ENCODE measurements at regions not wholly inside any gene's neighbourhood (a gene's known extent, or its start where the extent isn't known, plus 50 kb on each side); places are given as distances from the start of the nearest gene placed in this dataset.
"Not testable (repeated sequence)": the region's sequence is repeated elsewhere in the genome, so short reads cannot be mapped to it uniquely, and the experiment has no call there.

- no peaks in the 10 kb centered on the region for H3K36me3 ChIP-seq (ENCODE audit: control insufficient read depth, insufficient read depth, low read length)
- H3K9me3 ChIP-seq (ENCODE audit: control insufficient read depth, low read length): no peaks in the 10 kb centered on the region
- WGBS, 2 experiments (ENCODE audit: insufficient coverage in 2 of 2): 43 to 75% methylated on average over 1 of the region's 2 CpGs
- no peak overlapping the region for H3K4me3 ChIP-seq (ENCODE audit: extremely low read depth, insufficient read depth, low read length, poor library complexity, severe bottlenecking)
- no peak overlapping the region for H3K27ac ChIP-seq (ENCODE audit: low read depth, low read length, severe bottlenecking)
- no peaks in the 10 kb centered on the region for H3K4me1 ChIP-seq (ENCODE audit: control insufficient read depth, insufficient read depth, low read length, poor library complexity, severe bottlenecking)
Observed at GRCh38 chr5:163245584-163245983, 191.8 kb upstream of the CCNG1 start.

- no peak overlapping the region for H3K27ac ChIP-seq (ENCODE audit: low read depth, low read length, severe bottlenecking)
Observed at GRCh38 chr5:163248333-163248732, 189.1 kb upstream of the CCNG1 start.

GRCh38 chr5:163248871-163249270, 188.5 kb upstream of the CCNG1 start:
- WGBS, 2 experiments (ENCODE audit: insufficient coverage in 2 of 2): 50 to 86% methylated on average over 1 of the region's 4 CpGs
- H3K4me3 ChIP-seq (ENCODE audit: extremely low read depth, insufficient read depth, low read length, poor library complexity, severe bottlenecking): no peak overlapping the region
- no peak overlapping the region for H3K27ac ChIP-seq (ENCODE audit: low read depth, low read length, severe bottlenecking)
- H3K36me3 ChIP-seq (ENCODE audit: control insufficient read depth, insufficient read depth, low read length): no peaks in the 10 kb centered on the region
- H3K4me1 ChIP-seq (ENCODE audit: control insufficient read depth, insufficient read depth, low read length, poor library complexity, severe bottlenecking): no peaks in the 10 kb centered on the region
- H3K9me3 ChIP-seq (ENCODE audit: control insufficient read depth, low read length): no peaks in the 10 kb centered on the region

More at GRCh38 chr5:163248333-163248732, 189.1 kb upstream of the CCNG1 start:
- WGBS, 2 experiments (ENCODE audit: insufficient coverage in 2 of 2): 91 to 93% methylated on average over 2 of the region's 2 CpGs
- no peaks in the 10 kb centered on the region for H3K4me1 ChIP-seq (ENCODE audit: control insufficient read depth, insufficient read depth, low read length, poor library complexity, severe bottlenecking)
- H3K4me3 ChIP-seq (ENCODE audit: extremely low read depth, insufficient read depth, low read length, poor library complexity, severe bottlenecking): no peak overlapping the region
- H3K36me3 ChIP-seq (ENCODE audit: control insufficient read depth, insufficient read depth, low read length): no peaks in the 10 kb centered on the region
- no peaks in the 10 kb centered on the region for H3K9me3 ChIP-seq (ENCODE audit: control insufficient read depth, low read length)

GRCh38 chr5:163252950-163253349, 184.4 kb upstream of the CCNG1 start:
- H3K9me3 ChIP-seq (ENCODE audit: control insufficient read depth, low read length): no peaks in the 10 kb centered on the region
- no peaks in the 10 kb centered on the region for H3K36me3 ChIP-seq (ENCODE audit: control insufficient read depth, insufficient read depth, low read length)
- WGBS, 2 experiments (ENCODE audit: insufficient coverage in 2 of 2): 73 to 81% methylated on average over 4 to 5 of the region's 5 CpGs

GRCh38 chr5:163259495-163259894, 177.9 kb upstream of the CCNG1 start:
- H3K36me3 ChIP-seq (ENCODE audit: control insufficient read depth, insufficient read depth, low read length): no peaks in the 10 kb centered on the region
- no peaks in the 10 kb centered on the region for H3K9me3 ChIP-seq (ENCODE audit: control insufficient read depth, low read length)
- no CpG with 5 or more reads among the region's 2 CpGs for whole genome bisulfite sequencing, 2 experiments (ENCODE audit: insufficient coverage in 2 of 2)
- H3K4me3 ChIP-seq (ENCODE audit: extremely low read depth, insufficient read depth, low read length, poor library complexity, severe bottlenecking): no peak overlapping the region
- H3K27ac ChIP-seq (ENCODE audit: low read depth, low read length, severe bottlenecking): no peak overlapping the region
- H3K4me1 ChIP-seq (ENCODE audit: control insufficient read depth, insufficient read depth, low read length, poor library complexity, severe bottlenecking): no peaks in the 10 kb centered on the region

More at GRCh38 chr5:163252950-163253349, 184.4 kb upstream of the CCNG1 start:
- Histone ChIP-seq H3K4me1 (ENCODE audit: control insufficient read depth, insufficient read depth, low read length, poor library complexity, severe bottlenecking) (no peaks in the 10 kb centered on the region), H3K4me3 (ENCODE audit: extremely low read depth, insufficient read depth, low read length, poor library complexity, severe bottlenecking) (no peak overlapping the region), H3K27ac (ENCODE audit: low read depth, low read length, severe bottlenecking) (no peak overlapping the region)

GRCh38 chr5:163260471-163260870, 176.9 kb upstream of the CCNG1 start:
- Histone ChIP-seq H3K9me3 (ENCODE audit: control insufficient read depth, low read length) (no peaks in the 10 kb centered on the region), H3K27ac (ENCODE audit: low read depth, low read length, severe bottlenecking) (no peak overlapping the region), H3K36me3 (ENCODE audit: control insufficient read depth, insufficient read depth, low read length) (no peaks in the 10 kb centered on the region), H3K4me3 (ENCODE audit: extremely low read depth, insufficient read depth, low read length, poor library complexity, severe bottlenecking) (no peak overlapping the region), H3K4me1 (ENCODE audit: control insufficient read depth, insufficient read depth, low read length, poor library complexity, severe bottlenecking) (no peaks in the 10 kb centered on the region)
- 100% methylated on average over 1 of the region's 2 CpGs; no CpG with 5 or more reads in 1 of the 2 experiments for WGBS, 2 experiments (ENCODE audit: insufficient coverage in 2 of 2)

- no peak overlapping the region for H3K27ac ChIP-seq (ENCODE audit: low read depth, low read length, severe bottlenecking)
- no peak overlapping the region for H3K4me3 ChIP-seq (ENCODE audit: extremely low read depth, insufficient read depth, low read length, poor library complexity, severe bottlenecking)
- no peaks in the 10 kb centered on the region for H3K36me3 ChIP-seq (ENCODE audit: control insufficient read depth, insufficient read depth, low read length)
- H3K9me3 ChIP-seq (ENCODE audit: control insufficient read depth, low read length): no peaks in the 10 kb centered on the region
- no CpG with 5 or more reads among the region's 1 CpG for WGBS, 2 experiments (ENCODE audit: insufficient coverage in 2 of 2)
- H3K4me1 ChIP-seq (ENCODE audit: control insufficient read depth, insufficient read depth, low read length, poor library complexity, severe bottlenecking): no peaks in the 10 kb centered on the region
Observed at GRCh38 chr5:163260961-163261360, 176.4 kb upstream of the CCNG1 start.

- no peaks in the 10 kb centered on the region for H3K36me3 ChIP-seq (ENCODE audit: control insufficient read depth, insufficient read depth, low read length)
- no peaks in the 10 kb centered on the region for H3K4me1 ChIP-seq (ENCODE audit: control insufficient read depth, insufficient read depth, low read length, poor library complexity, severe bottlenecking)
- H3K4me3 ChIP-seq (ENCODE audit: extremely low read depth, insufficient read depth, low read length, poor library complexity, severe bottlenecking): no peak overlapping the region
- no peaks in the 10 kb centered on the region for H3K9me3 ChIP-seq (ENCODE audit: control insufficient read depth, low read length)
- 100% methylated on average over 2 of the region's 5 CpGs for WGBS, 2 experiments (ENCODE audit: insufficient coverage in 2 of 2)
- H3K27ac ChIP-seq (ENCODE audit: low read depth, low read length, severe bottlenecking): no peak overlapping the region
Observed at GRCh38 chr5:163261647-163262269, 175.6 kb upstream of the CCNG1 start.

GRCh38 chr5:163266249-163266648, 171.1 kb upstream of the CCNG1 start:
- 86 to 96% methylated on average over 3 of the region's 5 CpGs for WGBS, 2 experiments (ENCODE audit: insufficient coverage in 2 of 2)
- H3K27ac ChIP-seq (ENCODE audit: low read depth, low read length, severe bottlenecking); H3K4me1 ChIP-seq (ENCODE audit: control insufficient read depth, insufficient read depth, low read length, poor library complexity, severe bottlenecking); H3K4me3 ChIP-seq (ENCODE audit: extremely low read depth, insufficient read depth, low read length, poor library complexity, severe bottlenecking); H3K9me3 ChIP-seq (ENCODE audit: control insufficient read depth, low read length); H3K36me3 ChIP-seq (ENCODE audit: control insufficient read depth, insufficient read depth, low read length): not testable (repeated sequence)

- no peak overlapping the region for H3K4me3 ChIP-seq (ENCODE audit: extremely low read depth, insufficient read depth, low read length, poor library complexity, severe bottlenecking)
Observed at GRCh38 chr5:163269624-163270023, 167.8 kb upstream of the CCNG1 start.

GRCh38 chr5:163276466-163276865, 160.9 kb upstream of the CCNG1 start:
- Histone ChIP-seq H3K9me3 (ENCODE audit: control insufficient read depth, low read length) (peaks cover 7% of the 10 kb centered on the region), H3K27ac (ENCODE audit: low read depth, low read length, severe bottlenecking) (no peak overlapping the region), H3K4me1 (ENCODE audit: control insufficient read depth, insufficient read depth, low read length, poor library complexity, severe bottlenecking) (no peaks in the 10 kb centered on the region), H3K4me3 (ENCODE audit: extremely low read depth, insufficient read depth, low read length, poor library complexity, severe bottlenecking) (no peak overlapping the region), H3K36me3 (ENCODE audit: control insufficient read depth, insufficient read depth, low read length) (no peaks in the 10 kb centered on the region)
- WGBS, 2 experiments (ENCODE audit: insufficient coverage in 2 of 2): 90 to 100% methylated on average over 3 of the region's 5 CpGs

More at GRCh38 chr5:163269624-163270023, 167.8 kb upstream of the CCNG1 start:
- H3K36me3 ChIP-seq (ENCODE audit: control insufficient read depth, insufficient read depth, low read length): no peaks in the 10 kb centered on the region
- no peak overlapping the region for H3K27ac ChIP-seq (ENCODE audit: low read depth, low read length, severe bottlenecking)
- H3K9me3 ChIP-seq (ENCODE audit: control insufficient read depth, low read length): peaks cover 7% of the 10 kb centered on the region
- no peaks in the 10 kb centered on the region for H3K4me1 ChIP-seq (ENCODE audit: control insufficient read depth, insufficient read depth, low read length, poor library complexity, severe bottlenecking)

All from mesodermal cell (in vitro differentiated cells).